Ovary (tissue), 3 donors: ENCODE measurements at regions not wholly inside any gene's neighbourhood (a gene's known extent, or its start where the extent isn't known, plus 50 kb on each side); places are given as distances from the start of the nearest gene placed in this dataset.

Experiments
- EP300 ChIP-seq: sonication (generic); formaldehyde crosslinking; IDR thresholded peaks from one replicate; pipeline ENCODE4 v1.6.1; 2017; ENCODE audit warnings: antibody characterized with exemption
- POLR2A ChIP-seq: fragments of 450-650 bp; IDR thresholded peaks from one replicate; pipeline ENCODE4 v1.6.1; 2017; ENCODE audit warnings: antibody characterized with exemption, mild to moderate bottlenecking, moderate library complexity
- TF ChIP-seq, protein P1 (sequence below), 3 donors: fragments of 450-650 bp in 2 of 3; fragments of 200-600 bp in 1 of 3; IDR thresholded peaks; one replicate each; pipeline versions ENCODE4 v1.5.1 to v1.8.0; 2016 to 2022; ENCODE audit warnings: antibody characterized with exemption in 3 of 3, mild to moderate bottlenecking in 1 of 3
- donor health status: DM: no; HTN: no; CAD: no.

DNA sequence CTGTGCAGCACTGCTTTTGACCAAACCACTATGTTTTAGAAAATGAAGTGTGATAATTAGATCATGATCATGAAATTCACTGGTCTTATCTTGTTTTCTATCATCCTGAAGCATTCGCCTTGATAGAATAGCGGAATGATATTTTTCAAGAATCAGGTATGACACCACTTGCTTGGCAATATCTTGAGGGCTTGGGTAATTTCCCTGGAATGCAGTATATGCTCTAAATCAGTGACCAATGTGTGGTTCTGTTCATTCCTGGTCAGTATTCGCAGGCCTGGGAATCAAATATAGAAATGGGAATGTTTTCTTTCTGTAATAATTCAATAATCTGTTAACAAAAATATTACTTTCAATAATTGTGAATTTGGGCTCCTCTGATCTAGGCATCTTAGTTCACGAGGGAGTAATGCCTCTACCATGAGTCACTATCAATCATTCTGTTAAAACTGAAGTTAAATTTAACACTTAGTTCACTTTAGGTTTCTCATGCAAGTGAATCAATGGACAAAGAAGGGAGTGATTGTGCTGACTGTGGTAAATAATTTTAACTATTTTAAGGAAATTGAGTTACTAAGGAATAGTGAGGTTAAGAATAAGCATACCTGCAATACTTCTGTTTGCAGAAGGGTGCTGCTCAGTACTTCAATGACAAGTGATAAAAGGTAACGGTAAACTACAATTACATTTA, 137.9 kb downstream of the PCDH20 start:
- TF ChIP-seq, protein P1, sequence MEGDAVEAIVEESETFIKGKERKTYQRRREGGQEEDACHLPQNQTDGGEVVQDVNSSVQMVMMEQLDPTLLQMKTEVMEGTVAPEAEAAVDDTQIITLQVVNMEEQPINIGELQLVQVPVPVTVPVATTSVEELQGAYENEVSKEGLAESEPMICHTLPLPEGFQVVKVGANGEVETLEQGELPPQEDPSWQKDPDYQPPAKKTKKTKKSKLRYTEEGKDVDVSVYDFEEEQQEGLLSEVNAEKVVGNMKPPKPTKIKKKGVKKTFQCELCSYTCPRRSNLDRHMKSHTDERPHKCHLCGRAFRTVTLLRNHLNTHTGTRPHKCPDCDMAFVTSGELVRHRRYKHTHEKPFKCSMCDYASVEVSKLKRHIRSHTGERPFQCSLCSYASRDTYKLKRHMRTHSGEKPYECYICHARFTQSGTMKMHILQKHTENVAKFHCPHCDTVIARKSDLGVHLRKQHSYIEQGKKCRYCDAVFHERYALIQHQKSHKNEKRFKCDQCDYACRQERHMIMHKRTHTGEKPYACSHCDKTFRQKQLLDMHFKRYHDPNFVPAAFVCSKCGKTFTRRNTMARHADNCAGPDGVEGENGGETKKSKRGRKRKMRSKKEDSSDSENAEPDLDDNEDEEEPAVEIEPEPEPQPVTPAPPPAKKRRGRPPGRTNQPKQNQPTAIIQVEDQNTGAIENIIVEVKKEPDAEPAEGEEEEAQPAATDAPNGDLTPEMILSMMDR (IDR thresholded peaks at IDR 0.05): no peak
- TF ChIP-seq EP300 (no peak), POLR2A (no peak)
